HCT116 (cell line): ENCODE measurements at regions not wholly inside any gene's neighbourhood (a gene's known extent, or its start where the extent isn't known, plus 50 kb on each side); places are given as distances from the start of the nearest gene placed in this dataset.

Source experiments
- ATAC-seq: fragments of 200-7000 bp; cut with Tn5 transposase; 2 replicates; pipeline ENCODE4 v1.9.1; 2020; ENCODE audit warnings: mild to moderate bottlenecking, moderate library complexity
- BruUV-seq: library from RNA; stranded (reverse); fragments of 400-500 nt; replicated peaks from 2 replicates; lab custom pipeline; 2021; lab: Mats Ljungman, UMichigan
- CTCF ChIA-PET: fragments of 300-600 bp; sonication (Branson Sonifier 250); formaldehyde crosslinking; loops from one replicate; lab custom pipeline; 2021; ENCODE audit warnings: antibody characterized with exemption; lab: Charles Lee
- POLR2A ChIA-PET: fragments of 300-600, 350-600 bp; sonication (Branson Sonifier 250); formaldehyde crosslinking; loops from one replicate; lab custom pipeline; 2021; ENCODE audit warnings: antibody characterized with exemption; lab: Charles Lee
- RAD21 ChIA-PET, 2 experiments: fragments of 300-600 bp; sonication (Branson Sonifier 250); formaldehyde crosslinking; loops; one replicate each; lab custom pipeline; 2023; ENCODE audit warnings: low total read pairs in 2 of 2; ENCODE audit not compliant: uncharacterized antibody in 2 of 2, unreplicated experiment in 2 of 2, low non-redundant PET in 1 of 2; lab: Charles Lee
- DNase-seq: peaks from one replicate; pipeline ENCODE4 v3.0.0-alpha.2; 2010; ENCODE audit warnings: low read depth, low spot score
- H2AFZ ChIP-seq: fragments of 200-600 bp; shearing (Covaris generic), sonication (generic); 2 replicates; pipeline ENCODE4 v1.6.1; 2017; ENCODE audit warnings: low read depth, mixed run types, mixed read lengths, antibody characterized with exemption, low read length; ENCODE audit not compliant: poor library complexity, severe bottlenecking
- H3K27ac ChIP-seq: 2 replicates; pipeline ENCODE4 v1.5.1; 2012; ENCODE audit warnings: low read depth, low read length
- H3K27me3 ChIP-seq: fragments of 200-600 bp; sonication (generic); 2 replicates; pipeline ENCODE4 v1.6.1; 2016; ENCODE audit warnings: mixed run types, low read length, mixed read lengths; ENCODE audit not compliant: insufficient read depth
- H3K36me3 ChIP-seq, 2 experiments: fragments of 200-500 bp in 1 of 2; fragments of 200-600 bp in 1 of 2; sonication (Bioruptor generic) in 1 of 2; sonication (generic) in 1 of 2; 2 replicates each; pipeline versions ENCODE4 v1.5.1 to v1.6.1; 2014 to 2016; ENCODE audit warnings: low read length in 2 of 2, inconsistent platforms in 1 of 2, mixed read lengths in 1 of 2, mixed run types in 1 of 2; ENCODE audit not compliant: insufficient read depth in 2 of 2, control insufficient read depth in 1 of 2
- H3K4me1 ChIP-seq, 2 experiments: fragments of 200-600 bp in 1 of 2; sonication (generic) in 1 of 2; 2 replicates each; pipeline versions ENCODE4 v1.5.1 to v1.6.1; 2012 to 2017; ENCODE audit warnings: low read length in 2 of 2, inconsistent platforms in 1 of 2, mild to moderate bottlenecking in 1 of 2, mixed read lengths in 1 of 2, mixed run types in 1 of 2, moderate library complexity in 1 of 2; ENCODE audit not compliant: insufficient read depth in 2 of 2, control insufficient read depth in 1 of 2
- H3K4me2 ChIP-seq: fragments of 200-600 bp; sonication (generic); 2 replicates; pipeline ENCODE4 v1.6.1; 2017; ENCODE audit warnings: mixed run types, low read length, mixed read lengths
- H3K4me3 ChIP-seq, 2 experiments: fragments of 200-600 bp in 1 of 2; sonication (generic) in 1 of 2; replicated peaks in 1 of 2; 2 replicates each; pipeline ENCODE4 v1.5.1; 2011 to 2016; ENCODE audit warnings: low read length in 2 of 2, control low read depth in 1 of 2, low read depth in 1 of 2, mild to moderate bottlenecking in 1 of 2, mixed read lengths in 1 of 2, mixed run types in 1 of 2
- H3K79me2 ChIP-seq: fragments of 200-600 bp; sonication (generic); 2 replicates; pipeline ENCODE4 v1.6.1; 2017; ENCODE audit warnings: mild to moderate bottlenecking, mixed run types, low read length, moderate library complexity, mixed read lengths; ENCODE audit not compliant: insufficient read depth
- H3K9ac ChIP-seq: fragments of 200-600 bp; sonication (generic); 2 replicates; pipeline ENCODE4 v1.6.1; 2016; ENCODE audit warnings: low read length, mixed read lengths
- H3K9me2 ChIP-seq: fragments of 200-600 bp; sonication (generic), shearing (Covaris generic); 2 replicates; pipeline ENCODE4 v1.6.1; 2017; ENCODE audit warnings: mixed run types, mild to moderate bottlenecking, moderate library complexity; ENCODE audit not compliant: insufficient read depth
- H3K9me3 ChIP-seq, 2 experiments: fragments of 200-500 bp in 1 of 2; fragments of 200-600 bp in 1 of 2; sonication (Bioruptor generic) in 1 of 2; sonication (generic) in 1 of 2; 2 replicates each; pipeline ENCODE4 v1.6.1; 2014 to 2017; ENCODE audit warnings: low read length in 2 of 2, mixed read lengths in 2 of 2, inconsistent platforms in 1 of 2, low read depth in 1 of 2, mild to moderate bottlenecking in 1 of 2, mixed run types in 1 of 2, moderate library complexity in 1 of 2; ENCODE audit not compliant: control insufficient read depth in 1 of 2, insufficient read depth in 1 of 2
- H4K20me1 ChIP-seq: fragments of 200-600 bp; sonication (generic), shearing (Covaris generic); 2 replicates; pipeline ENCODE4 v1.6.1; 2017; ENCODE audit warnings: mixed run types, mild to moderate bottlenecking, moderate library complexity; ENCODE audit not compliant: insufficient read depth
- ATF3 ChIP-seq: IDR thresholded peaks from 2 replicates; pipeline ENCODE4 v1.6.1; 2012
- CTCF ChIP-seq, 3 experiments: fragments of 200-600 bp in 1 of 3; sonication (generic) in 1 of 3; IDR thresholded peaks in 2 of 3; conservative IDR thresholded peaks in 1 of 3; 2 replicates each; pipeline ENCODE4 v1.5.1; 2012 to 2017; ENCODE audit warnings: low read depth in 2 of 3, low read length in 2 of 3, antibody characterized with exemption in 1 of 3, borderline replicate concordance in 1 of 3, control low read depth in 1 of 3, mild to moderate bottlenecking in 1 of 3, mixed read lengths in 1 of 3, mixed run types in 1 of 3, moderate library complexity in 1 of 3; ENCODE audit not compliant: insufficient read depth in 1 of 3
- EGR1 ChIP-seq: IDR thresholded peaks from 2 replicates; pipeline ENCODE4 v1.6.1; 2012; ENCODE audit warnings: low read depth
- ELF1 ChIP-seq: IDR thresholded peaks from 2 replicates; pipeline ENCODE4 v1.6.1; 2012; ENCODE audit warnings: low read depth, borderline replicate concordance
- EZH2 ChIP-seq: fragments of 200-600 bp; sonication (generic); IDR thresholded peaks from 2 replicates; pipeline ENCODE4 v1.6.1; 2017; ENCODE audit warnings: antibody characterized with exemption, mixed run types
- FOSL1 ChIP-seq: IDR thresholded peaks from 2 replicates; pipeline ENCODE4 v1.6.1; 2012; ENCODE audit warnings: low read depth
- MAX ChIP-seq: IDR thresholded peaks from 2 replicates; pipeline ENCODE4 v1.6.1; 2012
- POLR2A ChIP-seq: IDR thresholded peaks from 2 replicates; pipeline ENCODE4 v1.7.0; 2011; ENCODE audit warnings: borderline replicate concordance; ENCODE audit not compliant: insufficient read depth, insufficient read length; ENCODE audit errors: extremely low read depth
- POLR2AphosphoS5 ChIP-seq: IDR thresholded peaks from 2 replicates; pipeline ENCODE4 v1.6.1; 2011; ENCODE audit warnings: mild to moderate bottlenecking, low read depth, low read length, moderate library complexity
- RAD21 ChIP-seq: IDR thresholded peaks from 2 replicates; pipeline ENCODE4 v1.6.1; 2012; ENCODE audit warnings: low read depth, mild to moderate bottlenecking
- SRF ChIP-seq: IDR thresholded peaks from 2 replicates; pipeline ENCODE4 v1.6.1; 2012; ENCODE audit warnings: low read depth
- ZNF274 ChIP-seq: fragments of 200-500 bp; sonication (Bioruptor generic); IDR thresholded peaks from 2 replicates; pipeline ENCODE4 v1.6.1; 2014; ENCODE audit warnings: mild to moderate bottlenecking, low read depth, low read length, inconsistent platforms
- intact Hi-C: fragments of 100-400 bp; cut with micrococcal nuclease; formaldehyde crosslinking; loops from 2 replicates; pipeline ENCODE4 v1.10.0; 2022
- TF ChIP-seq, protein P1 (sequence below): IDR thresholded peaks from 2 replicates; pipeline ENCODE4 v1.6.1; 2011; ENCODE audit warnings: mild to moderate bottlenecking, low read length, moderate library complexity; ENCODE audit not compliant: insufficient replicate concordance; ENCODE audit errors: extremely low read depth

GRCh38 chr10:130611239-130611638 lies 475.0 kb downstream of the GLRX3 start:
- H3K4me2 ChIP-seq: no peak overlapping the region
- TF ChIP-seq POLR2A (no peak), CTCF (IDR thresholded peaks at IDR 0.05 in 2 of 3, conservative IDR thresholded peaks at IDR 0.05 in 1 of 3; ENCODE audit: borderline replicate concordance in 1 of 3, insufficient read depth in 1 of 3, low read depth in 2 of 3, low read length in 2 of 3) (no peak), SRF (no peak)
- TF ChIP-seq, all 23 proteins: peak for 0
- Histone ChIP-seq H3K4me3 (no peak overlapping the region), H4K20me1 (no peaks in the 10 kb centered on the region), H3K9ac (no peak overlapping the region), H3K9me3 (no peaks in the 10 kb centered on the region), H2AFZ (no peak overlapping the region), H3K79me2 (no peaks in the 10 kb centered on the region), H3K27ac (no peak overlapping the region), H3K27me3 (no peaks in the 10 kb centered on the region), H3K4me1 (no peaks in the 10 kb centered on the region), H3K9me2 (no peaks in the 10 kb centered on the region), H3K36me3 (no peaks in the 10 kb centered on the region)
- ChIA-PET CTCF (no interaction called here), RAD21 (no interaction called here), POLR2A (no interaction called here)
- no peak for DNase-seq
- ATAC-seq: no peak
- no TSS peak for BruUV-seq
- intact Hi-C loops: no loop called here

GRCh38 chr10:130615457-130615856 lies 479.3 kb downstream of the GLRX3 start:
- CTCF ChIA-PET: no interaction called here
- Histone ChIP-seq H3K9me2 (no peaks in the 10 kb centered on the region), H3K9me3 (no peaks in the 10 kb centered on the region), H4K20me1 (no peaks in the 10 kb centered on the region), H3K27me3 (no peaks in the 10 kb centered on the region), H3K27ac (no peak overlapping the region), H3K4me1 (no peaks in the 10 kb centered on the region), H3K9ac (no peak overlapping the region), H2AFZ (no peak overlapping the region), H3K4me2 (no peak overlapping the region), H3K4me3 (no peak overlapping the region), H3K79me2 (no peaks in the 10 kb centered on the region), H3K36me3 (no peaks in the 10 kb centered on the region)
- intact Hi-C loops: no loop called here
- TF ChIP-seq, protein P1, sequence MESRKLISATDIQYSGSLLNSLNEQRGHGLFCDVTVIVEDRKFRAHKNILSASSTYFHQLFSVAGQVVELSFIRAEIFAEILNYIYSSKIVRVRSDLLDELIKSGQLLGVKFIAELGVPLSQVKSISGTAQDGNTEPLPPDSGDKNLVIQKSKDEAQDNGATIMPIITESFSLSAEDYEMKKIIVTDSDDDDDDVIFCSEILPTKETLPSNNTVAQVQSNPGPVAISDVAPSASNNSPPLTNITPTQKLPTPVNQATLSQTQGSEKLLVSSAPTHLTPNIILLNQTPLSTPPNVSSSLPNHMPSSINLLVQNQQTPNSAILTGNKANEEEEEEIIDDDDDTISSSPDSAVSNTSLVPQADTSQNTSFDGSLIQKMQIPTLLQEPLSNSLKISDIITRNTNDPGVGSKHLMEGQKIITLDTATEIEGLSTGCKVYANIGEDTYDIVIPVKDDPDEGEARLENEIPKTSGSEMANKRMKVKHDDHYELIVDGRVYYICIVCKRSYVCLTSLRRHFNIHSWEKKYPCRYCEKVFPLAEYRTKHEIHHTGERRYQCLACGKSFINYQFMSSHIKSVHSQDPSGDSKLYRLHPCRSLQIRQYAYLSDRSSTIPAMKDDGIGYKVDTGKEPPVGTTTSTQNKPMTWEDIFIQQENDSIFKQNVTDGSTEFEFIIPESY: no peak
- no peak for TF ChIP-seq POLR2AphosphoS5
- TF ChIP-seq EGR1: no peak
- TF ChIP-seq ATF3: no peak
- no peak for TF ChIP-seq EZH2
- TF ChIP-seq MAX: no peak
- TF ChIP-seq ELF1: no peak
- TF ChIP-seq FOSL1: no peak
- no peak for TF ChIP-seq CTCF (IDR thresholded peaks at IDR 0.05 in 2 of 3, conservative IDR thresholded peaks at IDR 0.05 in 1 of 3; ENCODE audit: borderline replicate concordance in 1 of 3, insufficient read depth in 1 of 3, low read depth in 2 of 3, low read length in 2 of 3)
- TF ChIP-seq ZNF274: no peak
- no peak for TF ChIP-seq RAD21
- no TSS peak for BruUV-seq
- DNase-seq (no peak), ATAC-seq (no peak)
- RAD21 ChIA-PET: no interaction called here
- POLR2A ChIA-PET: no interaction called here
